Spleen (tissue), 11 donors: ENCODE measurements at regions not wholly inside any gene's neighbourhood (a gene's known extent, or its start where the extent isn't known, plus 50 kb on each side); places are given as distances from the start of the nearest gene placed in this dataset.

Experiments
- DNase-seq: peaks from one replicate; pipeline ENCODE4 v3.0.0-alpha.2; 2020
- H3K27ac ChIP-seq, 8 donors: fragments of 200-600 bp; sonication (generic) in 7 of 8; 1 replicate in 4 of 8; 2 replicates in 4 of 8; pipeline versions ENCODE4 v1.5.0 to v1.8.0; 2016 to 2021; ENCODE audit warnings: inconsistent platforms in 4 of 8, mild to moderate bottlenecking in 4 of 8, moderate library complexity in 1 of 8
- H3K27me3 ChIP-seq, 7 donors: fragments of 200-600 bp; sonication (generic) in 6 of 7; replicated peaks in 1 of 7; 1 replicate in 4 of 7; 2 replicates in 3 of 7; pipeline versions ENCODE4 v1.5.0 to v1.8.0; 2016 to 2021; ENCODE audit warnings: inconsistent platforms in 3 of 7, mild to moderate bottlenecking in 1 of 7
- H3K36me3 ChIP-seq, 6 donors: fragments of 200-600 bp; sonication (generic) in 5 of 6; 1 replicate in 4 of 6; 2 replicates in 2 of 6; pipeline versions ENCODE4 v1.5.0 to v1.8.0; 2016 to 2021; ENCODE audit warnings: inconsistent platforms in 2 of 6
- H3K4me1 ChIP-seq, 6 donors: fragments of 200-600 bp; sonication (generic) in 5 of 6; 1 replicate in 3 of 6; 2 replicates in 3 of 6; pipeline versions ENCODE4 v1.5.0 to v1.8.0; 2016 to 2021; ENCODE audit warnings: inconsistent platforms in 3 of 6
- H3K4me3 ChIP-seq, 8 donors: fragments of 200-600 bp; sonication (generic) in 7 of 8; 1 replicate in 4 of 8; 2 replicates in 4 of 8; pipeline versions ENCODE4 v1.5.0 to v1.8.0; 2016 to 2021; ENCODE audit warnings: inconsistent platforms in 4 of 8, mild to moderate bottlenecking in 4 of 8, moderate library complexity in 2 of 8
- H3K9me3 ChIP-seq, 8 donors: fragments of 200-600 bp; sonication (generic) in 7 of 8; 1 replicate in 4 of 8; 2 replicates in 4 of 8; pipeline versions ENCODE4 v1.5.0 to v1.8.0; 2016 to 2021; ENCODE audit warnings: inconsistent platforms in 4 of 8
- CTCF ChIP-seq, 11 experiments: fragments of 200-600 bp in 7 of 11; fragments of 450-650 bp in 4 of 11; sonication (generic) in 4 of 11; IDR thresholded peaks in 8 of 11; conservative IDR thresholded peaks in 3 of 11; 1 replicate in 7 of 11; 2 replicates in 4 of 11; pipeline versions ENCODE4 v1.4.0 to v1.8.0; 2016 to 2021; ENCODE audit warnings: antibody characterized with exemption in 11 of 11, inconsistent platforms in 4 of 11, mild to moderate bottlenecking in 1 of 11
- POLR2A ChIP-seq, 3 donors: fragments of 450-650 bp; IDR thresholded peaks; one replicate each; pipeline ENCODE4 v1.5.1; 2017; ENCODE audit warnings: antibody characterized with exemption in 3 of 3, mild to moderate bottlenecking in 1 of 3
- POLR2AphosphoS5 ChIP-seq, 3 donors: sonication (generic); formaldehyde crosslinking; IDR thresholded peaks; one replicate each; pipeline ENCODE4 v1.5.1; 2017; ENCODE audit warnings: antibody characterized with exemption in 3 of 3
- WGBS, 5 donors: extraction: QIAGEN DNeasy Blood & Tissue Kit in 3 of 5; methylation state at CpG; one replicate each; pipeline versions ENCODE4 v1.1.5 to v1.1.7; 2013 to 2018; 5-methylcytosine and 5-hydroxymethylcytosine counted together
- intact Hi-C: fragments of 100-400 bp; cut with DNase I; formaldehyde crosslinking; loops from one replicate; pipeline ENCODE4 v1.15.0; 2023; ENCODE audit warnings: low total_unique reads
- donor health status: healthy with polysubstance abuse.
- donor health status: DM: no; HTN: no; CAD: no; lungs with moderate emphysema.
- donor health status: DM: no; HTN: no; CAD: no.
- donor health status: Bipolar disorder and iron deficiency.
- donor health status: healthy.
- donor health status: DM: no; HTN: no; CAD: no.
- donor health status: DM: yes; HTN: yes; CAD: no.

GRCh38 chr12:77347017-77347416 lies 281.6 kb upstream of the E2F7 start:
- Histone ChIP-seq H3K4me1 (peaks cover 0 to 20% (median 0%) of the 10 kb centered on the region in 6 donors), H3K27ac (no peak overlapping the region), H3K9me3 (no peaks in the 10 kb centered on the region), H3K4me3 (no peak overlapping the region), H3K36me3 (no peaks in the 10 kb centered on the region), H3K27me3 (no peaks in the 10 kb centered on the region)
- TF ChIP-seq POLR2AphosphoS5 (IDR thresholded peaks at IDR 0.05): no peak
- no peak for TF ChIP-seq POLR2A (IDR thresholded peaks at IDR 0.05)
- no peak for TF ChIP-seq CTCF (IDR thresholded peaks at IDR 0.05 in 8 of 11, conservative IDR thresholded peaks at IDR 0.05 in 3 of 11)
- intact Hi-C loops: no loop called here
- DNase-seq: no peak
- 46 to 86% (median 64%) methylated on average over 2 of the region's 2 CpGs for WGBS, 5 donors

- TF ChIP-seq POLR2AphosphoS5 (IDR thresholded peaks at IDR 0.05) (no peak), POLR2A (IDR thresholded peaks at IDR 0.05) (no peak), CTCF (IDR thresholded peaks at IDR 0.05 in 8 of 11, conservative IDR thresholded peaks at IDR 0.05 in 3 of 11) (no peak)
- Histone ChIP-seq H3K4me3 (no peak overlapping the region), H3K36me3 (no peaks in the 10 kb centered on the region), H3K9me3 (no peaks in the 10 kb centered on the region), H3K4me1 (peaks cover 0 to 23% (median 0%) of the 10 kb centered on the region in 6 donors), H3K27ac (peak overlapping the region in 1 of 8 donors; percentile 8), H3K27me3 (no peaks in the 10 kb centered on the region)
- no peak for DNase-seq
- intact Hi-C loops: no loop called here
- 70 to 80% (median 72%) methylated on average over 1 of the region's 1 CpG for whole genome bisulfite sequencing, 5 donors
Observed at GRCh38 chr12:77345336-77345735, 280.0 kb upstream of the E2F7 start.

- Histone ChIP-seq H3K27ac (peak overlapping the region in 1 of 8 donors; percentile 8), H3K9me3 (no peaks in the 10 kb centered on the region), H3K4me3 (no peak overlapping the region), H3K4me1 (peaks cover 0 to 23% (median 0%) of the 10 kb centered on the region in 6 donors), H3K36me3 (no peaks in the 10 kb centered on the region), H3K27me3 (no peaks in the 10 kb centered on the region)
- 43 to 90% (median 66%) methylated on average over 1 of the region's 1 CpG for WGBS, 5 donors
- DNase-seq: no peak
- TF ChIP-seq CTCF (IDR thresholded peaks at IDR 0.05 in 8 of 11, conservative IDR thresholded peaks at IDR 0.05 in 3 of 11) (no peak), POLR2AphosphoS5 (IDR thresholded peaks at IDR 0.05) (no peak), POLR2A (IDR thresholded peaks at IDR 0.05) (no peak)
- intact Hi-C loops: no loop called here
Observed at GRCh38 chr12:77344651-77345050, 279.3 kb upstream of the E2F7 start.

- Histone ChIP-seq H3K27me3 (no peaks in the 10 kb centered on the region), H3K4me3 (no peak overlapping the region), H3K36me3 (no peaks in the 10 kb centered on the region), H3K9me3 (no peaks in the 10 kb centered on the region), H3K27ac (peak overlapping the region in 1 of 8 donors; percentile 7), H3K4me1 (peaks cover 0 to 23% (median 0%) of the 10 kb centered on the region in 6 donors)
- DNase-seq: no peak
- TF ChIP-seq POLR2AphosphoS5 (IDR thresholded peaks at IDR 0.05) (no peak), POLR2A (IDR thresholded peaks at IDR 0.05) (no peak), CTCF (IDR thresholded peaks at IDR 0.05 in 8 of 11, conservative IDR thresholded peaks at IDR 0.05 in 3 of 11) (no peak)
- intact Hi-C loops: no loop called here
- 61 to 75% (median 72%) methylated on average over 1 of the region's 1 CpG for whole genome bisulfite sequencing, 5 donors
Observed at GRCh38 chr12:77343291-77343690, 277.9 kb upstream of the E2F7 start.
